Right atrium auricular region (tissue), 2 donors: ENCODE measurements at regions not wholly inside any gene's neighbourhood (a gene's known extent, or its start where the extent isn't known, plus 50 kb on each side); places are given as distances from the start of the nearest gene placed in this dataset.

Experiments
- DNase-seq: peaks from one replicate; pipeline ENCODE4 v3.0.0-alpha.2; 2019; ENCODE audit warnings: low spot score
- H3K27ac ChIP-seq, 2 donors: fragments of 200-600 bp; sonication (generic); 1 replicate in 1 of 2; 2 replicates in 1 of 2; pipeline ENCODE4 v1.5.1; 2016 to 2019
- H3K27me3 ChIP-seq, 2 donors: fragments of 200-600 bp; sonication (generic); one replicate each; pipeline versions ENCODE4 v1.5.1 to v1.6.0; 2017 to 2019
- H3K36me3 ChIP-seq: fragments of 200-600 bp; sonication (generic); one replicate; pipeline ENCODE4 v1.5.1; 2016
- H3K4me1 ChIP-seq, 2 donors: fragments of 200-600 bp; sonication (generic); one replicate each; pipeline versions ENCODE4 v1.5.1 to v1.6.0; 2017 to 2019
- H3K4me3 ChIP-seq, 2 donors: fragments of 200-600 bp; sonication (generic); 1 replicate in 1 of 2; 2 replicates in 1 of 2; pipeline ENCODE4 v1.5.1; 2017 to 2019; ENCODE audit warnings: mild to moderate bottlenecking in 1 of 2, moderate library complexity in 1 of 2
- H3K9me3 ChIP-seq, 2 donors: fragments of 200-600 bp; sonication (generic); one replicate each; pipeline ENCODE4 v1.5.1; 2019
- TF ChIP-seq, protein P1 (sequence below), 2 donors: fragments of 200-600 bp; sonication (generic); IDR thresholded peaks; one replicate each; pipeline ENCODE4 v1.5.1; 2019; ENCODE audit warnings: antibody characterized with exemption in 2 of 2

DNA sequence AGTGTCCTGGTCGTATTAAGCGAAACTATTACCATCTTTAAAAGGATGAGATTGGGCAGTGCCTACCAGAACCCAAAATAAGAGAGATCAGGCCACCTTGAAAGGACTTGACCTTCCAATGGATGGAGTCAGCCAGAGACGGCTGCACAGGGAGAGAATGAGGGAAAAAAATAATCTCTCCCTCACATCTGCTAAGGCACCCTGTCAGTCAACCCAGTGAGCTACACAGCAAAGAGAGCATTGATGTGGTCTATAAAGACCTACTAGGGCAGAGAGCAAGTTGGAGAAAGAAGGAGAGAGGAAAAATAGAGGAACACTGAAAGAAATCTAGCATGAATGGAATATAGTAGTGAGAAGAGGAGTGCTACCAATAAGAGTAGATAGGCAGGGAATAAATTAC, 68.0 kb upstream of the FTMT start:
- Histone ChIP-seq H3K27me3 (no peaks in the 10 kb centered on the region), H3K27ac (no peak overlapping the region), H3K4me3 (no peak overlapping the region), H3K9me3 (no peaks in the 10 kb centered on the region), H3K4me1 (no peaks in the 10 kb centered on the region), H3K36me3 (no peaks in the 10 kb centered on the region)
- TF ChIP-seq, protein P1, sequence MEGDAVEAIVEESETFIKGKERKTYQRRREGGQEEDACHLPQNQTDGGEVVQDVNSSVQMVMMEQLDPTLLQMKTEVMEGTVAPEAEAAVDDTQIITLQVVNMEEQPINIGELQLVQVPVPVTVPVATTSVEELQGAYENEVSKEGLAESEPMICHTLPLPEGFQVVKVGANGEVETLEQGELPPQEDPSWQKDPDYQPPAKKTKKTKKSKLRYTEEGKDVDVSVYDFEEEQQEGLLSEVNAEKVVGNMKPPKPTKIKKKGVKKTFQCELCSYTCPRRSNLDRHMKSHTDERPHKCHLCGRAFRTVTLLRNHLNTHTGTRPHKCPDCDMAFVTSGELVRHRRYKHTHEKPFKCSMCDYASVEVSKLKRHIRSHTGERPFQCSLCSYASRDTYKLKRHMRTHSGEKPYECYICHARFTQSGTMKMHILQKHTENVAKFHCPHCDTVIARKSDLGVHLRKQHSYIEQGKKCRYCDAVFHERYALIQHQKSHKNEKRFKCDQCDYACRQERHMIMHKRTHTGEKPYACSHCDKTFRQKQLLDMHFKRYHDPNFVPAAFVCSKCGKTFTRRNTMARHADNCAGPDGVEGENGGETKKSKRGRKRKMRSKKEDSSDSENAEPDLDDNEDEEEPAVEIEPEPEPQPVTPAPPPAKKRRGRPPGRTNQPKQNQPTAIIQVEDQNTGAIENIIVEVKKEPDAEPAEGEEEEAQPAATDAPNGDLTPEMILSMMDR (IDR thresholded peaks at IDR 0.05): no peak
- no peak for DNase-seq

DNA sequence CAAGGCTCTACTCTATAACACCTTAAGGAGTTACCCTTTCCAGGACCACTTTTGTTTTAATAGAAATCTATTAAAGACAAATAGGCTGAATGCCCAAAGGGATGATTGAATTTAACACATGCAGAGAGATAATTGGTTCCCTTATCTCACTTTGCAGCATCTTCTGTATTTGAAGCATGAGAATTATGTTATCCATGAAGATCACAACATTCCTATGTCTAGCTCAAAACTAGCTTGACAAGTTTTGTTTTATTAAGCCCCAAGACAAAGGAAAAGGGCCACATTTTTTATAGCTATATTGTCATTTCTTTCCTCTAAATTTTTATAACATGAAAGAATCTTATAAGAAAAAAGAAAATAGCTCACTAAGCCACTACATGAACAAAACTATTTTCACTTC, 57.9 kb upstream of the FTMT start:
- Histone ChIP-seq H3K27me3 (no peaks in the 10 kb centered on the region), H3K9me3 (peaks cover 0 to 11% of the 10 kb centered on the region in 2 donors), H3K4me1 (no peaks in the 10 kb centered on the region), H3K4me3 (no peak overlapping the region), H3K36me3 (no peaks in the 10 kb centered on the region), H3K27ac (no peak overlapping the region)
- TF ChIP-seq, protein P1 (IDR thresholded peaks at IDR 0.05): no peak
- DNase-seq: no peak

DNA sequence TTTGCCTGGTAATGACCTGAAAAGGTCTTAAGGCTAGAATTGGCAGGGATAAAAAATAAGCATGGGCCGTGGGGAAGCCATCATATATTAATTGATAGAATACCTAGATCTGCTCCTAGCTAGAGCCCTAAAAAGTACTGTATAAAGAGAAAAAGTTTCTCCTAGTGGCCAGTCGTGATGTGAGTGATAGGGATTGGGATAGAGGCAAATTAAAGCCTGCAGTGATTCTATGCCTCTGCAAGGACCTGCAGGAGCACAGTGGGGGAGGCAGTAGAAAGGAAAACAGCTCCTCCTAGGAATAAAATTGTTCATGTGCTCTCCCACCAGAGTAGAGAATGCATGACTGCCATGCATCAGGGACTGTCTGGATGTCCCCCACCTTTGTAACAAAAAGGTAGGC, 56.2 kb upstream of the FTMT start:
- TF ChIP-seq, protein P1 (IDR thresholded peaks at IDR 0.05): no peak
- Histone ChIP-seq H3K27me3 (no peaks in the 10 kb centered on the region), H3K4me1 (no peaks in the 10 kb centered on the region), H3K9me3 (peaks cover 0 to 2% of the 10 kb centered on the region in 2 donors), H3K27ac (no peak overlapping the region), H3K36me3 (no peaks in the 10 kb centered on the region), H3K4me3 (no peak overlapping the region)
- DNase-seq: no peak

DNA sequence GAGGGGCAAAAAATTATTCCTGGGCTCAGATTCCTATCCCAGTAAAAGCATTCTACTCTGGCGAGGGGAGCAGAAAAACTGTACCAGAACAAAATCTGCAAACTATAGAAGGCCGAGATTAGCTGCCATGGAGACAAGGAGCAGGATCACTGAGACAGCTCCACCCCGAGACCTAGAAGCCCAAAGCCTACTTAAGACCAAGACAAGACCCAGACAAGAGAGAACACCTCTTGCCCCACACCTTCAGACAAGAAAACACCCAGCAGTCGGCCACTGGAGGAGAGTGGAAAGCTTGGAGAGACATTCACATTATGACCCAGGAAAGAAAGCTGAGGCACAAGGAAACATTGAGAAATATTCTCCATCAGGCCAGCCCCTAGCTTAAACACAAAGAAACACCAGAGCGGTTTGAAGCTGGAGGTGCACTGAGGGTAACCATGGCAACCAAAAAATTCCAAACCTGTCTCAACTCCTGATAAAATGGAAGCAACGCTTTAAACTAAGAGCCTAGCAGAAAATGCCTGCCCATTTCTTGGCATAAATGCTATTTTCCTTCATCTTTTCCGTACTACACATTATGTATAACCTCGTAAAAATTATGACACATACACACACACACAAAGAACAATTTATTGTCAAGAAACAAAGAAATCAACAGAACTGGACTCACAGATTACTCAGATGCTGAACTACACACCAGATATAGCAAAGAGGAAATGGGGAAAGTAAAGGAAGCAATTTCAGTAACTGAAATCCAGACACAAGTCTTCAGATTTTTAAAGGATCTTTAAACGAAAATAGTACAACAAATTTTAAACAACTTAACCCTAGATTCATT, 53.8 kb upstream of the FTMT start:
- no peaks in the 10 kb centered on the region for H3K4me1 ChIP-seq
- no peaks in the 10 kb centered on the region for H3K36me3 ChIP-seq
- no peaks in the 10 kb centered on the region for H3K27me3 ChIP-seq
- TF ChIP-seq, protein P1 (IDR thresholded peaks at IDR 0.05): no peak
- no peak overlapping the region for H3K27ac ChIP-seq
- no peak overlapping the region for H3K4me3 ChIP-seq
- H3K9me3 ChIP-seq: no peaks in the 10 kb centered on the region
- no peak for DNase-seq
